ENCODE measurements at regions not wholly inside any gene's neighbourhood (a gene's known extent, or its start where the extent isn't known, plus 50 kb on each side); places are given as distances from the start of the nearest gene placed in this dataset.

DNA sequence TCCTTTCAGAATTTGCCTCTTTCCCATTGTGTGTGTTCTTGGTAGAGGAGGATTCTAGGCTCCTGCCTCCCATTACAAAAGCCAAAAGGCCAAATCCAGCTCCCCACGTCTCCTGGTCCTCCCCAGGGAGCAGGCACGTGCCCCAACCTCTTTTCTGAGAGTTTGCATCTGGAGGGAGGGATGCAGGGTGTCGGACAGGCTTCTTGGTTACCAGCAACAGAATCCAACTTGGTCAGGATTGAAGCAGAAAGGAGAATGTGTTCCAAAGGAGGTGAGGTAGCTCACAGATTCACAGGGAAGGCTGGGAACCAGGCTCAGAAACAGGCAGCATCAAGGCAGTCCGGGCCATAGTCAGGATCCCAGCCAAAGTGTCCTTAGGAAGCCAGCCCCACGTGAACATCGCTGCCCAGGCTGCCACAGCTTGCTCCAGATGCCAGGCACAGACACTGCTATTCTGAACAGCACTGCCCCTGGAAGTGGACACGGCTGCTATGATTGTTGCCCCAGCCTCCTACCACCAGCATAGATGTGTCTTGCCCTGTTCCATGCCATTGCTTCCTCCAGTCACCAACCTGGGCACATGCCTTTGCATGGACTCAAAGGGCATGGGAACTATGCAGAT lies 264.2 kb upstream of the ZMIZ1 start:
- no peak for TF ChIP-seq FOXP2 (optimal IDR thresholded peaks at IDR 0.05; ENCODE audit: borderline replicate concordance, extremely low read depth, extremely low read length, insufficient read depth)
- no peak for TF ChIP-seq SIN3A (IDR thresholded peaks at IDR 0.05; ENCODE audit: borderline replicate concordance, insufficient read depth, low read length)
- no peak for TF ChIP-seq POLR2AphosphoS5 (IDR thresholded peaks at IDR 0.05; ENCODE audit: low read depth, low read length)

DNA sequence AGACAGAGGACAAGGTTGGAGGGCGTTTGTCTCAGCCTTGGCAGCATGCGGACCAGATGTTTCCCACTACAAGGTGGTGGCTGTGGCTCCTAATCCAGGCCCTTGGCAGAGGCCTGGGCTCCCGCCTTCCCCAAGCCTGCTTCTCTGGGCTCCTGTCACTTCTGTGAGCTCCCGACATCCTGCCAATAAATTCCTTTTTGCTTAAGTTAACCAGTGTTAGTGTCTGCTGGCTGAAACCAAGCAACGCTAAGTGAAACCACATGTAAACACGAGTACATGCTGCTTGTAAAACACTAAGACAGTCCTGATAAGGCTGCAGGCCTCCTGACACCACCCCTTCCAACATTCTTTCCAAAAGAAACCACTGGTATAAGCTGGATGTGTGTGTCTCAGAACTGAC lies 263.6 kb upstream of the ZMIZ1 start:
- TF ChIP-seq SIN3A (IDR thresholded peaks at IDR 0.05; ENCODE audit: borderline replicate concordance, insufficient read depth, low read length) (no peak), POLR2AphosphoS5 (IDR thresholded peaks at IDR 0.05; ENCODE audit: low read depth, low read length) (no peak), FOXP2 (optimal IDR thresholded peaks at IDR 0.05; ENCODE audit: borderline replicate concordance, extremely low read depth, extremely low read length, insufficient read depth) (no peak), TAF1 (IDR thresholded peaks at IDR 0.05; ENCODE audit: borderline replicate concordance, insufficient read depth, low read length) (no peak)
- TF ChIP-seq, protein P1, sequence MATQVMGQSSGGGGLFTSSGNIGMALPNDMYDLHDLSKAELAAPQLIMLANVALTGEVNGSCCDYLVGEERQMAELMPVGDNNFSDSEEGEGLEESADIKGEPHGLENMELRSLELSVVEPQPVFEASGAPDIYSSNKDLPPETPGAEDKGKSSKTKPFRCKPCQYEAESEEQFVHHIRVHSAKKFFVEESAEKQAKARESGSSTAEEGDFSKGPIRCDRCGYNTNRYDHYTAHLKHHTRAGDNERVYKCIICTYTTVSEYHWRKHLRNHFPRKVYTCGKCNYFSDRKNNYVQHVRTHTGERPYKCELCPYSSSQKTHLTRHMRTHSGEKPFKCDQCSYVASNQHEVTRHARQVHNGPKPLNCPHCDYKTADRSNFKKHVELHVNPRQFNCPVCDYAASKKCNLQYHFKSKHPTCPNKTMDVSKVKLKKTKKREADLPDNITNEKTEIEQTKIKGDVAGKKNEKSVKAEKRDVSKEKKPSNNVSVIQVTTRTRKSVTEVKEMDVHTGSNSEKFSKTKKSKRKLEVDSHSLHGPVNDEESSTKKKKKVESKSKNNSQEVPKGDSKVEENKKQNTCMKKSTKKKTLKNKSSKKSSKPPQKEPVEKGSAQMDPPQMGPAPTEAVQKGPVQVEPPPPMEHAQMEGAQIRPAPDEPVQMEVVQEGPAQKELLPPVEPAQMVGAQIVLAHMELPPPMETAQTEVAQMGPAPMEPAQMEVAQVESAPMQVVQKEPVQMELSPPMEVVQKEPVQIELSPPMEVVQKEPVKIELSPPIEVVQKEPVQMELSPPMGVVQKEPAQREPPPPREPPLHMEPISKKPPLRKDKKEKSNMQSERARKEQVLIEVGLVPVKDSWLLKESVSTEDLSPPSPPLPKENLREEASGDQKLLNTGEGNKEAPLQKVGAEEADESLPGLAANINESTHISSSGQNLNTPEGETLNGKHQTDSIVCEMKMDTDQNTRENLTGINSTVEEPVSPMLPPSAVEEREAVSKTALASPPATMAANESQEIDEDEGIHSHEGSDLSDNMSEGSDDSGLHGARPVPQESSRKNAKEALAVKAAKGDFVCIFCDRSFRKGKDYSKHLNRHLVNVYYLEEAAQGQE (IDR thresholded peaks at IDR 0.05; ENCODE audit: insufficient read depth in 1 of 2, low read depth in 2 of 2, low read length in 2 of 2) = no peak

DNA sequence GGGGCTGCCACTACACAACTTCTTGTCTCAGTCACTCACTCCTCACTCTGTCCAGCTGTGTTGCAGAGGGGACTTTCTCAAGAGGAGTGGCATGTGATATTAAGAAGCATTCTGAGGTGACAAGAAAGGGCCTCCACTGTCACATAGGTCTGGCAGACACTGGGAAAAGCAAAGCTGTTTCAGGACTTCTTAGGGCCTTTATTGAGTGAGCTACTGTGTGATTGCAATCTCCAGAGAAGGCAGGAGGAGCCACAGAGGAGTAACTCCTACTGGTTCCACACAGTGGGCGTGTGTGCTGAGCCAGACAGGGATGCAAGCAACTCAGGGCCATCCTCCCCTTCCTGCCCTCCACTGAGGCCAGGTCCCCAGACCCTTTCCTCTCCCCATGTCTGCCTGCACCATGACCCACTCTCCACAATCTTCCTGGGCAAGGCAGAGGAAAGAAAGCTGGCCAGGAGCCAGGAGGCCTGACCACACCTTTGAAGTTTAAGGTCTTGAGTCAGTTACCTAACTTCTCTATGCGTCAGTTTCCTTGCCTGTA lies 262.0 kb upstream of the ZMIZ1 start:
- TF ChIP-seq, protein P1 (IDR thresholded peaks at IDR 0.05; ENCODE audit: insufficient read depth in 1 of 2, low read depth in 2 of 2, low read length in 2 of 2) = no peak
- TF ChIP-seq FOXP2 (optimal IDR thresholded peaks at IDR 0.05; ENCODE audit: borderline replicate concordance, extremely low read depth, extremely low read length, insufficient read depth) = no peak
- TF ChIP-seq TAF1 (IDR thresholded peaks at IDR 0.05; ENCODE audit: borderline replicate concordance, insufficient read depth, low read length) = no peak
- no peak for TF ChIP-seq SIN3A (IDR thresholded peaks at IDR 0.05; ENCODE audit: borderline replicate concordance, insufficient read depth, low read length)

DNA sequence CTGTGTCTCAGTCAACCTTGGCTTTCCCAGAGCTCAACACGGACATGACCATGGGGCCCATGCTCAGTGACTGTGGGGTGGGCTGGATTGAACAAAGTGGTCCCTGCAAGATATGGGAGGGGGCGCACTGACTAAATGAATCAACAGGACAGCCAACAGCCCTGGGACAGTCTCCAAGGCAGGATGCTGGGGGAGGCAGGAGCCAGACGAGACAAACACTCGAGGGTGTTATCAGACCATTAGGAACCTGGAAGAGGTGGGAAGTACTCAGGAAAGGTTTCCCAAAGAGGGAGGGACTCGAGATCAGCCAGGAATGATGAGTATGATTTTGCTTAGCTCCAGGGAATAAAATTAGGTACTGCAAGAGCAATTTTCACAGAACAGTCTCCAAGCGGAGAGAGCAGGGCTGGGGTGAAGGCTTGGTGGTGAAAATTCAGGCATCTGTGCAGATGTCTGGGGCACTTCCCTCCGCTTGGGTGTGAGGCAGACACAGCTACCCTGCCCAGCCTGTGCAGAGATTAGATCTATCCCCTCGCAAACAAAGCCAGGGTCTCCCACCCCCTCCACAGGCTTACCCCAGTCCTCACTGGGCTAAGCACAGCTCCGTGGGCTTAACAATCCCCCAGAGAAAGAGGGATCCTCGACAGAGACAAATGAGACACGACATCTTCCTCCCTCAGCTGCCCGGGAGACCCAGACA lies 261.1 kb upstream of the ZMIZ1 start:
- no peak for TF ChIP-seq POLR2AphosphoS5 (IDR thresholded peaks at IDR 0.05; ENCODE audit: low read depth, low read length)
- TF ChIP-seq, protein P1 (IDR thresholded peaks at IDR 0.05; ENCODE audit: insufficient read depth in 1 of 2, low read depth in 2 of 2, low read length in 2 of 2) = no peak

DNA sequence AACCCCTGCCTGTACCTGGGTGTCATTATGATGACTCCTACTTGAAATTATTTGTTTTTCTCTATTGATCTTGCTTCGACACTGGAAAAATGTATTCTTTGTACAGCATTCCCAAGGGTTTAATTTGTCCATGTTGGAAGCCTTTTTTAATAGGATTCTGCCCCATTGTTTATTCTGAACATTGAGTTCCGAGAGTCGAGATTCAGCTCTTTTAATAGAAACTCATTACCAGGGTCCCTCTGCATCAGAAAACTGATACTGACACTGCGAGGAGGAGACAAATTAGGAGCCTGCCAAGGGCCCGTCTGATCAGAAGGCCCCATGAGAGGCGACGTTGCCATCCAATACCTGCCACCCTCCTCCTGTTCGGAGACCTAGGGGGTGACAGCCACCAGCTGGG lies 260.5 kb upstream of the ZMIZ1 start:
- TF ChIP-seq, protein P1 (IDR thresholded peaks at IDR 0.05; ENCODE audit: insufficient read depth in 1 of 2, low read depth in 2 of 2, low read length in 2 of 2) = no peak
- TF ChIP-seq SIN3A (IDR thresholded peaks at IDR 0.05; ENCODE audit: borderline replicate concordance, insufficient read depth, low read length) = no peak
- no peak for TF ChIP-seq POLR2AphosphoS5 (IDR thresholded peaks at IDR 0.05; ENCODE audit: low read depth, low read length)
- no peak for TF ChIP-seq FOXP2 (optimal IDR thresholded peaks at IDR 0.05; ENCODE audit: borderline replicate concordance, extremely low read depth, extremely low read length, insufficient read depth)
- TF ChIP-seq TAF1 (IDR thresholded peaks at IDR 0.05; ENCODE audit: borderline replicate concordance, insufficient read depth, low read length) = no peak
